ENCODE measurements at regions not wholly inside any gene's neighbourhood (a gene's known extent, or its start where the extent isn't known, plus 50 kb on each side); places are given as distances from the start of the nearest gene placed in this dataset.
A peak's percentile ranks its signal among the peaks of the same experiment; 100 is the strongest.
"Not testable (repeated sequence)": the region's sequence is repeated elsewhere in the genome, so short reads cannot be mapped to it uniquely, and the experiment has no call there.

DNA sequence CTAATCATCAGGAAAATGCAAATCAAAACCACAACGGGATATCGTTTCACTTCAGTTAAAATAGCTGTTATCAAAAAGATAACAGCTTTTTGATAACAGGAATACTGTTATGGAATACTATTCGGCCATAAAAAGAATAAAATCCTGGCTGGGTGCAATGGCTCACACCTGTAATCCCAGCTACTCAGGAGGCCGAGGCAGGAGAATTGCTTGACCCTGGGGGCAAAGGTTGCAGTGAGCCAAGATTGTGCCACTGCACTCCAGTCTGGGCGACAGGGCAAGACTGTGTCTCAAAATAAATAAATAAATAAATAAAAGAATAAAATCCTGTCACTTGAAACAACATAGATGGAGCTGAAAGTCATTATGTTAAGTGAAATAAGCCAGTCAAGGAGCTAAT is 178.1 kb upstream of the TSC22D2 start:
- TF ChIP-seq POLR2A (IDR thresholded peaks at IDR 0.05) (no peak), POLR2AphosphoS5 (IDR thresholded peaks at IDR 0.05) (no peak), EP300 (IDR thresholded peaks at IDR 0.05) (no peak)
- TF ChIP-seq, protein P1, sequence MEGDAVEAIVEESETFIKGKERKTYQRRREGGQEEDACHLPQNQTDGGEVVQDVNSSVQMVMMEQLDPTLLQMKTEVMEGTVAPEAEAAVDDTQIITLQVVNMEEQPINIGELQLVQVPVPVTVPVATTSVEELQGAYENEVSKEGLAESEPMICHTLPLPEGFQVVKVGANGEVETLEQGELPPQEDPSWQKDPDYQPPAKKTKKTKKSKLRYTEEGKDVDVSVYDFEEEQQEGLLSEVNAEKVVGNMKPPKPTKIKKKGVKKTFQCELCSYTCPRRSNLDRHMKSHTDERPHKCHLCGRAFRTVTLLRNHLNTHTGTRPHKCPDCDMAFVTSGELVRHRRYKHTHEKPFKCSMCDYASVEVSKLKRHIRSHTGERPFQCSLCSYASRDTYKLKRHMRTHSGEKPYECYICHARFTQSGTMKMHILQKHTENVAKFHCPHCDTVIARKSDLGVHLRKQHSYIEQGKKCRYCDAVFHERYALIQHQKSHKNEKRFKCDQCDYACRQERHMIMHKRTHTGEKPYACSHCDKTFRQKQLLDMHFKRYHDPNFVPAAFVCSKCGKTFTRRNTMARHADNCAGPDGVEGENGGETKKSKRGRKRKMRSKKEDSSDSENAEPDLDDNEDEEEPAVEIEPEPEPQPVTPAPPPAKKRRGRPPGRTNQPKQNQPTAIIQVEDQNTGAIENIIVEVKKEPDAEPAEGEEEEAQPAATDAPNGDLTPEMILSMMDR (IDR thresholded peaks at IDR 0.05) = no peak
- no peak for ATAC-seq
- no peaks in the 10 kb centered on the region for H3K36me3 ChIP-seq
- WGBS, 2 donors (ENCODE audit: low coverage in 1 of 2) = 81 to 100% methylated on average over 4 to 5 of the region's 5 CpGs
- H3K4me1 ChIP-seq = peaks cover 0 to 36% (median 4%) of the 10 kb centered on the region in 3 donors
- no peak overlapping the region for H3K4me3 ChIP-seq
- no peaks in the 10 kb centered on the region for H3K9me3 ChIP-seq
- H3K27me3 ChIP-seq = no peaks in the 10 kb centered on the region
- no peak overlapping the region for H3K27ac ChIP-seq

DNA sequence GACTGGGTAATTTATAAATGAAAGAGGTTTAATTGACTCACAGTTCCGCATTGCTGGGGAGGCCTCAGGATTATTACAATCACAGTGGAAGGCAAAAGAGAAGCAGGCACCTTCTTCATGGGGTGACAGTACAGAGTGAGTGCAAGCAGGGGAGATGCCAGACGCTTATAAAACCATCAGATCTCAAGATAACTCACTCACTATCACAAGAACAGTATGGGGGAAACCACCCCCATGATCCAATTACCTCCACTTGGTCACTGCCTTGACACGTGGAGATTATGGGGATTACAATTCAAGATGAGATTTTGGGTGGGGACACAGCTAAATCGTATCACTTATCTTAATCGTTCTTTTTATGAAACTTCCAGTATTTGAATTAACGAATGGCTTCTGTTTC is 179.5 kb upstream of the TSC22D2 start:
- H3K4me3 ChIP-seq, H3K27me3 ChIP-seq, H3K27ac ChIP-seq, ATAC-seq, H3K9me3 ChIP-seq, H3K36me3 ChIP-seq: not testable (repeated sequence)
- H3K4me1 ChIP-seq = peaks cover 0 to 29% (median 4%) of the 10 kb centered on the region in 3 donors
- 95% methylated on average over 5 to 6 of the region's 6 CpGs for WGBS, 2 donors (ENCODE audit: low coverage in 1 of 2)

DNA sequence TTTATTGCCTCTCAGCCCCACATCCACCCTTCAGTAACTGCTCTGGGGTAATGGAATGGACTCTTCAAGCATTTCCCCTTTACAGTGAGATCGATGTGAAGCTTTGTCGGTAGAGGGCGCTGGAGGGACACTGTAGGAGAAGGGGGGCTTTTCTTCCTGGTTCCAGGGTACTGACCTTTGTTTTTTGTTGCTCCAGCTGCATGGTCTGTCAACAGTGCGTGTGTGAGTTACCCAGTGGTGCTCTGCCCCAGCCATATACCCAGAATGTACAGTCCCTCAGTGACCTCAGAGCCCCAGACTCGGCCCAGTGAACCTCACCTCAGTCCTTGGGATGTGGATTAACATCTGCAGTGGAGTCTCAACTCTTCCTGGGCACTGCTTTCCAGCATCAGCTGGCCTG is 180.3 kb upstream of the TSC22D2 start:
- TF ChIP-seq POLR2AphosphoS5 (IDR thresholded peaks at IDR 0.05) (no peak), EP300 (IDR thresholded peaks at IDR 0.05) (no peak)
- TF ChIP-seq, protein P1 (IDR thresholded peaks at IDR 0.05) = peak; percentile 11 to 62 (median 34)
- Histone ChIP-seq H3K36me3 (no peaks in the 10 kb centered on the region), H3K4me3 (no peak overlapping the region), H3K27ac (no peak overlapping the region), H3K27me3 (no peaks in the 10 kb centered on the region), H3K4me1 (peaks cover 0 to 21% (median 0%) of the 10 kb centered on the region in 3 donors), H3K9me3 (no peaks in the 10 kb centered on the region)
- no CpG with 5 or more reads among the region's 5 CpGs for WGBS, 2 donors (ENCODE audit: low coverage in 1 of 2)
- no peak for ATAC-seq

DNA sequence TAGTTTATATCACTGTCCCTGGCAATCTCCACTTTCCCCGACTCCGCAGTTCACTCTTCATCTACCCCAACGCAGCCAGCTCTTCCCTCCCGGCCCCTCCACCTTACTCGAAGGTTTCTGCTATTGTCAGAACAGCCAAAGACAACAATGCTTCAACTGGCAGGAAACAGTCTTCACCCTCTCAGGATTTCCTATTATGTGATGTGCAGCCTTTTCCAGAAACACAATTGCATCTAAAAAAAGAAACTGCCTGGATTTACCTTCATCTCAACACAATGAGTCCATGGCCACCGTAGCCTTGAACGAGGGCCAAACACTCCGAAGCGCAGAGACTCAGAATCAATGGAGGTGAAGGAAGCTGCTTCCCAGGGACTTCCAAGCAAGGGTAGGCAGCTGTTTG is 182.1 kb upstream of the TSC22D2 start:
- WGBS, 2 donors (ENCODE audit: low coverage in 1 of 2) = 21 to 35% methylated on average over 9 of the region's 9 CpGs

DNA sequence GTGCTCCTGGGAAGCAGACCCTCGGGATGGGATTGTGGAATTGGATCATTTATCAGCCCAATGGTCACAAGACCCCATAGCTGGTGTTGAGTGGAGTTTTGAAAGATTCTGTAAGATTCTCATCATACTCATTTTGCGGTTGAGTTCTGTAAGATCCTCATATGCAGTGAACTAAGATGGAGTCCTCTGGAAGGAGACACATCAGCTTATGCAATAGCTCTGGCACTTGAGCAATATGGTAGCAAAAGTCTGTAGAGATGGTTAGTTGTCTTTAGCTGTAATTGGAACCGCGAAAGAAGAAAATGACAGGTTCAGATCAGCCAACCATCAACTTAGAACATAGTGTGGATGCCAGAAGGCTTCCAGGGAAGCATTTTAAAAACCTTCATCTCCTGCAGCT is 184.5 kb upstream of the TSC22D2 start:
- Histone ChIP-seq H3K36me3 (no peaks in the 10 kb centered on the region), H3K4me1 (peaks cover 0 to 26% (median 0%) of the 10 kb centered on the region in 3 donors), H3K4me3 (no peak overlapping the region), H3K27me3 (no peaks in the 10 kb centered on the region), H3K27ac (no peak overlapping the region), H3K9me3 (no peaks in the 10 kb centered on the region)
- WGBS, 2 donors (ENCODE audit: low coverage in 1 of 2) = 85 to 97% methylated on average over 4 of the region's 4 CpGs
- no peak for ATAC-seq
- TF ChIP-seq, protein P1 (IDR thresholded peaks at IDR 0.05) = no peak
- TF ChIP-seq EP300 (IDR thresholded peaks at IDR 0.05) (no peak), POLR2A (IDR thresholded peaks at IDR 0.05) (no peak), POLR2AphosphoS5 (IDR thresholded peaks at IDR 0.05) (no peak)

More for the DNA sequence above, 182.1 kb upstream of the TSC22D2 start:
- Histone ChIP-seq H3K36me3 (no peaks in the 10 kb centered on the region), H3K4me1 (peaks cover 0 to 20% (median 0%) of the 10 kb centered on the region in 3 donors), H3K4me3 (no peak overlapping the region), H3K27ac (peak overlapping the region in 1 of 4 donors; percentile 38), H3K27me3 (no peaks in the 10 kb centered on the region), H3K9me3 (no peaks in the 10 kb centered on the region)
- TF ChIP-seq POLR2AphosphoS5 (IDR thresholded peaks at IDR 0.05) (no peak), POLR2A (IDR thresholded peaks at IDR 0.05) (no peak), EP300 (IDR thresholded peaks at IDR 0.05) (no peak)
- TF ChIP-seq, protein P1 (IDR thresholded peaks at IDR 0.05) = no peak
- peak; percentile 12 for ATAC-seq

All from gastroesophageal sphincter (tissue), 4 donors.